Kidney tubule cell (primary cell): ENCODE measurements at regions not wholly inside any gene's neighbourhood (a gene's known extent, or its start where the extent isn't known, plus 50 kb on each side); places are given as distances from the start of the nearest gene placed in this dataset.

ENCODE experiments used
- DNase-seq: peaks from one replicate; pipeline ENCODE4 v3.0.0-alpha.2; 2018; ENCODE audit warnings: low spot score

DNA sequence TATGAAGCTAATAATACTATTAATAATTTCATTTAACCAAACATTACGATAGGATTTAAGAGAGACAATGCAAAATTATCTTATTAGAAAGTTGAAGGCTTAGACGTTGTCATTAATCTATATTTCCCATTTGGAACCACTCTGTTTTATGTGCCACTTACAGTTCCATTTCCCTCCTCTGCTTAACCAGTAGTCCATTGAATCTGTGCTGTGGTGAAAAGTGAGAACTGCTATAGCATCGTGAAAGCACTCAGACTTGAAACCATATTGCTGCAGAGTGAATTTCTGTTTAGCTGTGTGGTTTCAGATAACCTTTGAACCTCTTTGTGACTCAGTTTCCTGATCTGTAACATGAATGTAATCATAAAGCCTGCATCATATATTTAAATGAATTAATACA is 2304.5 kb downstream of the MAT2B start:
- DNase-seq: no peak

DNA sequence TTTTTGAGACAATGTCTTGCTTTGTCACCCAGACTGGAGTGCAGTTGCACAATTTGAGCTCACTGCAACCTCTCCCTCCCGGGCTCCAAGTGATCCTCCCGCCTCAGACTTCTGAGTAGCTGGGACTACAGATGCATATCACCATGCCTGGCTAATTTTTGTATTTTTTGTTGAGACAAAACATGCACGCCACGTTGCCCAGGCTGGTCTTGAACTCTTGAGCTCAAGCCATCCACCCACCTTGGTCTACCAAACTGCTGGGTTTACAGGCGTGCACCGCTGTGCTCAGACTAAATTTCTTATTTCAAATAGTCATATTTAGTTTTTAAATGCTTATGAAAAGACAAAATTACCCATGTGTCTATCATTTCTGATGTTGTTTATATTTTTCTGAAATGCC is 2324.1 kb downstream of the MAT2B start:
- no peak for DNase-seq

DNA sequence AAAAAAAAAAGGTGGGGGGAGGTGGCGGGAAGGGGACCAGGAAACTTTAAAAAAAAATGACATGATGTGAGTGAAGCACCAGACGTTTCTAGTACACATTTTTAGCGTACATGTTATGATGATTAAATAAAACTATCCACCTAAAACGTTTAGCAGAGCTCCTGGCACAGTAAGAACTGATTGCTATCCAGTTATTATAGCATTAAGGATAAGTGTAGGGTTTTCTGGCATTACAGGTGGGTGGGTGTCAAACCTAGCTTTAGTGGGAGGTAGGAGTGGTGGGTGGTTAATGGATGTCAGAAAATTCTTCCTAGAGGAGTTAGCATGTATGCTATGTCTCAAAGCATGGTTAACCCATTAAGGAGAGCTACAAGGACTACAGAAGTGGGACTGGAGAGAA is 2329.5 kb downstream of the MAT2B start:
- no peak for DNase-seq

DNA sequence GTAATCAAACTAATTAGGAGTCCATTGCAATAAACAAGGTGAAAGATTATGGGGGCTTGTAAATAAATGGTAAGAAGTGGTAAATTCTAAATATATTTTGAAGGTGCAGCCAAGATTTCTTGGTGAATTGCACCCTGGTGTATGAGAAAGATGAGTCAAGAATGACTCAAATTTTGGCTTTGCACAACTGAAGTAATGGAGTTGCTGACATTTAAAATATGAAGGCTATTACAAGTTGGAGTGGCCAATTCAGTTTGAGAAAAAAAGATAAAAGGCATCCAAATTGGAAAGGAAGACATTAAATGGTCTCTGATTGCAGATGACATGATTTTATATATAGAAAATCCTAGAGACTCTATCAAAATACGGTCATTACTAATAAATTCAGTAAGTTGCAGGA is 2330.6 kb downstream of the MAT2B start:
- no peak for DNase-seq

DNA sequence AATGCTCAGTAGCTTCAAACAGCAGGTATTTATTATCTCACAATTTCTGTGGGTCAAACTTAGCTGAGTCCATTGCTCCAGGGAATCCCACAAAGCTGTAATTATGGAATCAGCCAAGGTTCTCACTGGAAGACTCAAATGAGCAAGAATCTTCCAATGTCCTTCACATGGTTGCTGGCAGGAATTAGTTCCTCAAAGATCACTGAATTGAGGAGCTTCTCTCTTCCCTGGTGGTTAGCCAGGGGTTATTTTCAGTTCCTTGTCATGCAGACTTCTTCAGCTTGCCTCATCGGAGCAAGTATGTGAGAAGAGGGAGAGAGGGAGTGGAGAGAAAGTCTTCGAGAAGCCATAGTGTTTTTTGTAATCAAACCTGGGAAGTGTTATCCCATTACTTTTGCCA is 2331.9 kb downstream of the MAT2B start:
- DNase-seq: no peak

DNA sequence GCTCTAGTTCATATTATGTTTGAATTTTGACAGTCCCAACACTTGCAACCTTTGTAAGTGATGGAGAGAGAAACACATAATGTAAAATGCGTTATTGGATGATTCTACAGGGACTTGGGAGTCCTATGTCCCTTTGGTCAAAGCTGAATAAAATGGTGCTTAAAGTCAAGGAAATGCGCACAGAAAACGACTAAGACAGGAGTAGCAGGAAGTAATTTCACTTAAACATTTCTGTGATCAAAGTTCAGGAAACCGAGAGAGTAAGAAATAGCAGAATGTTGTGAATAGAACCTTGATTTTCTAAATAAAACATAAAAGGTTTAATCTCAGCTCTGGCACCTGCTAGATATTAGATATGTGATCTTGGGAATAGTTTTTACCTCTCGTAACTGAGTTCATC is 2339.2 kb downstream of the MAT2B start:
- DNase-seq: no peak

DNA sequence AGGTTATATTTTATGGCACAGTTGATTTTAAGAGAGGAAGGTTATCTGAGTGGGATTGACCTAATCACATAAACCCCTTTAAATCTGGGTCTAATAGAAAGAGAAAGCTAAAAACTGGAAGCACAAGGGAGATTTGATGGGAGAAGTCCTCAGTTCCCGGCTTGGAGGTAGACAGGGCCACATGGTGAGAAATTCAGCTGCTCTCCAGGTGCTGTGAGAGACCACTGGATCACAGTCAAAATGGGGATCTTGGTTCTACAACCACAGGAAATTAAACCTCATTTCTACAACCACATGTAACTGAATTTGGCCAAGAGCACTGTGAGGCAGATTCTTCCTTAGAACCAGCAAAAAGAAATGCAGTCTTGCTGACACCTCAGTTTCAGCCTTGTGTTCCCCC is 2352.7 kb downstream of the MAT2B start:
- no peak for DNase-seq

DNA sequence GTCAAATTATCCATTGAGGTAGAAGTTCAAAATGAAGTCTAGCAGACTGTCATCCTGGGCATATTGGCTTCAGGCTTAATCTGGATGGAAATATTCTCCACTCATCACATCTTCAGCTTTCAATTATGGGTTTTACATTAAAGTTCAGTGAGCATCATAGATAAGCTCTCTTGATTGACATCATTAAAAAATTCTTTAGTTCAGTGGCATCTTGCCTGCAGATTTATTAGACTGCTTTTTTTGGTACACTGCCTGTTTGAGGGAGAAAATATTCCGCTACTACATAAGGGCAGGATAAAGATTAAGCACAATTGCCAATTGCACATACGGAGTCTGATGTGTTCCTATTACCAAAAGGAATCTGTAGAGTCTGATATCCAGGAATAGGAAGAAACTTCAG is 2353.8 kb downstream of the MAT2B start:
- DNase-seq: no peak

DNA sequence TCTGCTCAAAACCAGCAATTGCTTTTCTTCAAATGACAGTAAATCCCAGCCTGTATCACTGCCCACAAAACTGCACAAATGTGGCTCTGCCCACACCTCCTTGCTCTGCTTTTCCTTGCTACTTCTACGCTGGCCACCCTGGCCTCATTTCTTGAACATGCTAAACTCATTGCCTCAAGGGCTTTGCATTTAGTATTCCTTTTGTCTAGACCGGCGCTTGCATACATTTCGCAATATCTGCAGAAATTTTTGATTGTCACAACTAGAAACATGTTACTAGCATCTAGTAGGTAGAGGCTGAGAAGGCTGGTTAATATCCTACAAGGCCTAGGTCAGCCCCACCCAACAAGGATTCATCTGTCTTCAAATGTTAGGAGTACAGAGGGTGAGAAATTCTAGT is 2357.8 kb downstream of the MAT2B start:
- no peak for DNase-seq

DNA sequence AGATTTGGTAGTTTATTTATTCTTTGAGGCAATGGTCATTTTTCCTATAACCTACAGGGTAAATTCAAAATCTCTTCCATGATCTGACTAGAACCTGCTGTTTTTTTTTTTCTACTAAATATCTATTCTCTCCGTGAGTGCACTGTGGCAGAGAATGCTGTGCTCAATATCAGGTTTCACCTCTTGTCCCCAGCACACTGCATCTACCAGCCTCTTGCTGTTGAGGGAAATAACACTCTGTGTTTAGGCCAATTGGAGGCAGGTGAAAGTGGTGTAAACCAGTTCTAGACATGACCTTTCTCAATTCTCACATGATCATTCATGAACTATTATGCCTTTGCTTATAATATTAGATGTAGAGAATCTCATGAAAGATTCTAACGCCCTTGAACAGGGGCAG is 2365.9 kb downstream of the MAT2B start:
- DNase-seq: no peak

DNA sequence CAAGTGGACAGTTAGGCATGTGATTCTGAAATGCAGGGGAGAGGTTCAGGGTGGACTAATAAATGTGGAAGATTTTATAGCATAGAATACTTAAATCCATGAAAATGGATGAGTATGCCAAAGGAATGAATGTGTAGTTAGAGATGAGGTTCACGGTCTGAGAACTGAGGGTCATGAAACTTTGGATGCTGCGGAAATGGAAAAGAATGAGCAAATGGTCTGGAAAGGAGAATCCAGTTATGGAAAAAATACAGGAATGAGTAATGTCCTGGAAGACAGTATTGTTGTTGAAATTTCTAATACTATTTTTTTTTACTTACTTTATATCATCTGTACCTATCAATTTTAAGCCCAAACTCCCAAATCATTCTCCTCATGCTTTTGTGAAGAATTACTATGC is 2369.4 kb downstream of the MAT2B start:
- no peak for DNase-seq

DNA sequence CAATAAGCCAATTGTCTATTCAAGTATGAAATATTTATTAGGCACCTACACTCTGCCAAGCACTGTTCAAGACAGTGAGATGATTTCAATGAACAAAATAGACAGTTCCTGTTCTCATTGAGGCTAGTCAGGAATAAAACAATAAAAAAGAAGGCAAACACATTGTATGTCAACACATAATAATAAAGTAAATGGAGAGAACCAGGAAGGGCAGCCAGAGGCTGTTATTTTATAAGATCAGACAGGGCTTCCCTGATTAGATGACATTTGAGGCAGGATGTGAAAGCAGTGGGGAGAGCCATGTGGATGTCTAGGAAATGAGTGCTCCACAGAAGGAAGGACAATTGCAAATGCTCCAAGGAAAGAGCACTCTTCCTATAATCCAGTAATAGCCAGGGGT is 2371.1 kb downstream of the MAT2B start:
- DNase-seq: no peak

DNA sequence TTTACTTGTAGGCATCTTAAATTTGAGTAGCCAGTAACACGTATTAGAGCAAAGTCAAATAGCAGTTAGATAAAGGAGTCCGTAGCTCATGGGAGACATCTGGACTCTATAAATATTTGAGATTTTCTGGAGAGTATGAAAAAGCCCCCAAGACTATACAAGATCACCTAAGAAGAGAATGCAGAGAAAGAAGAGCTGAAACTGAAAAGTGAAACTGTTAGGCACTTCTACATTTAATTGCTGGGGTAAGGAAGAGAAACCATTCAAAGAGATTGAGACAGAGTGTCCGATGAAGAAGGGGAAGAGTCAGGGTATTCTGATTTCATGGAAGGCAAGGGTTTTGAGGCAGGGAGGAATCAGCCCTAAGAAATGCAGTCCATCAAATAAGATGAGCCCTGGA is 2372.1 kb downstream of the MAT2B start:
- no peak for DNase-seq

DNA sequence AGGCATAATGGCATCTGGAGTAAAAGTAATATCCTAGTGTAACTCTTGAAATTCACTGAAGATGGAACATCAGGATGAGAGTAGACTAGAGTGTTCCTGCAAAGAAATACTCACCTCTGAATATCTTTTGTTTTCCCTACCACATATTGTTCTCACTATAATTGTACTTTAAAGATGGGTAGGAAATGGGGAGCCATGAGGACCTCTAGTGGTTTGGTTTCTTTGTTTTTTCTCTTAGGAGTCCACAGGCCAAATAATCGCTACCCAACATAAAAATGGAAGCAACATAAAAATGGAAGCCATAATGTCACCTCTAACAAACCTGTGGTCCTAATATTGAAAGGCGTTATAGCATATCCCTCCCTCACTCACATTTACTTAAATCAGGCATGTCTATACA is 2375.8 kb downstream of the MAT2B start:
- DNase-seq: no peak

DNA sequence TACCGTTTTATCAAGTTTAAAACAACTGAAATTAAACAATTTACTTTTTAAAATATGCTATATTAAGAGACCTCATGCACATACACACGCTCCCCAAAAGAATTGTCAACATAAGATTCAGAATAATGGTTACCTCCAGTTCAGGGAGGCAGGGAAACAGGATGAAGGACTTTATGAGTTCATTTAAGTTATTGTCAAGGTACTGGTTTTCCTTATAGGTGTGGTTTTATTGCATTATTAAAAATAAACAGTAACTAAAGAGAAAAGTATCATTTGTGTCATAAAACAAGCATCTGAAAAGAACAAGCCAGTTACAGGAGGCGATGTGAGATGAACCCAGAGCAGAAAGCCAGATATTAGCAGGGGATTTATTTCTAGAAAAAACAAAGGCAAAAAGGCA is 2376.7 kb downstream of the MAT2B start:
- no peak for DNase-seq

DNA sequence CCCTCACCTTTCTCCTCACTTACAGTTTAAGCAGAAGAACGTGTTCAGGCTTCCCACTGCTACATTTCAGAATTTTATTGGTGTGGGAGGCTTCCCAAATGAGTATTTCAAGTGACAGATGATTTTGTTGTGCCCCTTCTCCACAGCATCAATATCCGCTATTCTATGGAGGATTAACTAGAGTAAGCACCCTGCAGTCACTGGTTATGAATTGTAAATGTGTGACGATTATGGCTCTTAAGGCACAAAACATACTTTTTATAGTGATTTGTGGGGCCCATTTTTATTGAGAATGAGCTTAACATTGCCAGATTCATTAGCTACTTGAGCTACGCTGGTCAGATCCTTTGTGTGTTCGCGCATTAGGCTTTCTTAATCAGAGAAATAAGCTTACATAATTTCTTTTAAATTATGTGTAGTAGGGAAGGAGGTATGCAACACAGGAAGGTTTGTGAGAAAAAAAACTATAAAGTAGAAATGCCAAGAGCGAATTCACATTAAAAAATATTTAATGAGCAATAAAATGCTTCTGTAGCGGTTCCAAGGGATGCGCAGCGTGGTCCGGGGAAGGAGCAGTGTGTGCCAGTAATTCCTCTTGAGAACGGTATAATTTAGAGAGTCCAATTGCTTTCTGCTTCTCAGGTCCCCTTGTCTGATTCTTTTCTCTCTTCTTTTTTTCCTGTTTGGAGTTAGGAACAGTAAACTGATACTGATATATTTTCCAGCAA is 2380.4 kb downstream of the MAT2B start:
- DNase-seq: no peak

DNA sequence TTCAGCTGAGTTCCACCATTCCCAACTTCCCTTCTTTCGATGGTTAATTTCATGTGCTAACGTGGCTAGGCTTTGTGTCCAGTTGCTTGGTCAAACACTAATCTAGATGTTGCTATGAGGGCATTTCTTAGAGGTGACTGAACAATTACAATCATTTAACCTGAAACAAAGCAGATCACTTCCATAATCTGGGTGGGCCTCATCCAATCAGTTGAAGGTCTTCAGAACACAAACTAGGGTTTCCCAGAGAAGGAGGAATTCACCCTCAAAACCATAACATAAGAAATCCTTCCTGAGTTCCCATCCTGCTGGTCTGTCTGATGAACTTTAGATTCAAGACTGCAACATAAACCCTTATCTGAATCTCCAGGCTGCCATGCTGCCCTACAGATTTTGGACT is 2381.7 kb downstream of the MAT2B start:
- no peak for DNase-seq

DNA sequence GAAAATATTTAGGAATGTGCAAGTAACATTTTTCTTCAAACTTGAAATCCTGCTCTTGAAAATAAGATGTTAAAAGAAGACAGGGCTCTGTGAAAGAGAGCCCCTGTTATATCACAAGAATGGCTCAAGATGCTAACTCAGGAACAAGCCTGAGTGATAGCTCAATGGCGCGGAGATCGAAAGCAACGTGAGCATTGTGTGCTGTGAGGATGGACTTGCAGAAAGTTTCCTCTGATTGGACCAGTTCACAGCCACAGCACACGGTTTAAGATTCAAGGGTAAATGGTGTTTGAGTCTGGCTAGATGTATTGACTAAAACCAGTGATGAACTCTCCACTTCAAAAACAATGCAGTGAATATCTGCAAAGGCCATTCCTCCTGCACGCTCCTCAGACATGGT is 2387.0 kb downstream of the MAT2B start:
- DNase-seq: no peak

DNA sequence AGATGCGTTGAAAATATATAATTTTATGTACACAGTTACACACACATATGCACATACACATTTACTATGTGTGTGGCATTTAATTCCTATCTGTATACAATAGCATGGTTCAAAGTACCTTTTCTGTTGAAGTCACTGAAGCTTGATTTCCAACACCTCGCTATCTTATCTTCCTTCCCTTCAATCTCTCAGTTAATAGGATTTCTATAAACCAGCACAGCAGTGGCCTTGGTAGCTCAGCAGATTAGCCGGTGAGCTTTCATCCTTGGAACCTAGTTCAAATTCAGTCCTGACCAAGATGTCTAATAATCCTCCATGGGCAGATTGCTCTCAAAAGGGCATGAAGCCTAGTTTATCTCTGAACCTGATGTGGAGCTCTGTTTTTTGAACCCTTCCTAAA is 2389.5 kb downstream of the MAT2B start:
- no peak for DNase-seq

DNA sequence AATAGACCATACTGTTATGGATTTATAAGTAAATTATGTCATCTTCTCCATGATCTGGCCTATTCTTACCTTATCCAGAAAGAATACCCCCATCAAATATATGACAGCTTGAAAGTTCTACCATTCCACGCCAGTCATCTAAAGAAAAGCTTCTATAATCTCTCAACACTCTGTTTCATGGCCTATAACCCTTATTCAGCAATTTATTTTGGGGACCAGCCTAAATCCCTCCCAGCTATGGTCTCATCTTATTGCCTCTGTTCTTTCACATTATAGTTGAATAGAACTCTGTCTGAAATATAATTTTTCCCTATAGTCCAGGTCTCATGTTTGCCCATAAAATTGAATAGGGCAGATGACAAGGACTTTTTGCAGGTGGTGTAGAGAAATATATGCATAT is 2387.6 kb upstream of the WWC1 start:
- DNase-seq: no peak

DNA sequence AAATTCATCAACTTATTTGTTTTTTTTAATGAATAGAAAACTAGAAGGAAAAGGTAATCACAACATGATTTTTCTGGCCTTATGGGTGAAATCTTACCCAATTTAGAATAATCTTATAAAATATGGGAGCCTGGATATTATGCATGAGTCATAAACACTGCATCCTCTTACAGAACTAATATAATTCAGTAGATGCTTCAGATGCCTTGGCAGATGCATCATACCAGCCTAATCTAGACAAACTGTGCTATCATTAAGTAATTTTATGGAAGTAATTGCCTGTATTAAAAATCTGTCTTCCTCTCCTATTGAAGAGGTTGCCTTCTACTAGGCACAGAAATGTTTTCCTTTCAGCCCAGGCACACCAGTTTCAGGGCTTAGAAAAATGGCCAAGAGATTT is 2384.6 kb upstream of the WWC1 start:
- no peak for DNase-seq

DNA sequence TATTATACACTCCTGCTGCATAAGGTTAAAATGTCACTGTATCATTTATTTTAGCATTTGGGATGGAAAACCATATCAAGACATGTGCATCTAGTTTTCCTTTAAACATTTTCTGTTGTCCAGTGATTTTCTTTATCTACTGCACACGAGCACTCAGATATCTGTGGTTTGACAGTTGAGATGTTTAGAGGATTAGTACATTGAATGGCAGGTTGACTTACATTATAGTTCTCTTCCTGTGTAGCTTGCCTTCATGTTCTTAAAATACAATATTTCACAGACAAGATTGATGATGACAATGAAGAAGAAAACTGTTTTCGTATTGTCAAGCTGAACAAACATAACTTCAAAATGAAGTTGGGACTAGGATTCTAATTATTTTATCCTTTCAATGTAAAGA is 2378.4 kb upstream of the WWC1 start:
- no peak for DNase-seq

DNA sequence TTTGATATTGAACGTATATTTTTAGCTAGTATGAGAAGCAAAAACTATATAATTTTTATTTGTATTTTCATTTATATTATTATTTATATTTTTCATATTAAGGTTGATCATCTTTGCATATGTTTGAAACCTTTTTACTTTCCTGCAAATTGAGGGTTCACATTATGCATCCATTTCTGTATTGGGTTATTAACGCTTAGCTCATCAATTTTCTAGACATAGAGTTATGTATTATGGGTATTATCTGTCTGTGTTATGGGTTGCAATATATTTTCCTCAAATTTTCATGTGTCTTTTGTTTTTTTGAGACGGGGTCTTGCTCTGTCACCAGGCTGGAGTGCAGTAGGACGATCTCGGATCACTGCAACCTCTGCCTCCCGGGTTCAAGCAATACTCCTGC is 2377.0 kb upstream of the WWC1 start:
- no peak for DNase-seq

DNA sequence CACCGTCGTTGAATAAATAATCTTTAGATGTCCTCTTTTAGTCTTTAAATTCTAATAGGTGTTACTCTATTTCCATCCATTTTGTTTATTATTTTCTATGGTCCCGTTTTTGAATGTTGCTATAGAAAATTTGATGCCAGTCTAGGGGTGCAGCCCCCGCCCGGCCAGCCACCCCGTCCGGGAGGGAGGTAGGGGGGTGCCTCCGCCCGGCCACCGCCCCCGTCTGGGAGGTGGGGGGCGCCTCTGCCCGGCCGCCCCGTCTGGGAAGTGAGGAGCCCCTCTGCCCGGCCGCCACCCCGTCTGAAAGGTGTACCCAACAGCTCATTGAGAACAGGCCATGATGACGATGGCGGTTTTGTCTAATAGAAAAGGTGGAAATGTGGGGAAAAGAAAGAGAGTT is 2372.2 kb upstream of the WWC1 start:
- no peak for DNase-seq

DNA sequence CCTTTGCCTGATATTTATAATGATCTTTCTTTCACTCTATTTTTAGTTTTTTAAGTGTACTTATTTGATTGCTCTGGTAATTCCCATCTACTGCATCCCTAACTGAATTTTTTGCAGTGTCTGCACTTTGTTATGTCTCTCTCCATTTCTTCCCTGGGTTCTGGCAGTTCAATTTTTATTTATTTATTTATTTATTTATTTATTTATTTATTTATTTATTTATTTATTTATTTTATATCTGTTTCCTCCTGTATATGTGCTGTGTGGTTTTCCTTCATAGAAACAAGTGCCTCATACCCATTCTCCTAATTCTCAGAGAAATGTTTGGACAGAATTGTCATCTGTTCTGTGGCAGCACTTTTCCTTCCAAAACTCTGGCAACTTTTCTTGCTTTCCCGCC is 2370.8 kb upstream of the WWC1 start:
- DNase-seq: no peak
